PC-3 (cell line): ENCODE measurements at regions not wholly inside any gene's neighbourhood (a gene's known extent, or its start where the extent isn't known, plus 50 kb on each side); places are given as distances from the start of the nearest gene placed in this dataset.

Experiments
- ATAC-seq: fragments of 200-7000 bp; cut with Tn5 transposase; 2 replicates; pipeline ENCODE4 v1.9.1; 2020; ENCODE audit warnings: mild to moderate bottlenecking, moderate library complexity
- BruUV-seq: library from RNA; stranded (reverse); fragments of 400-500 nt; replicated peaks from 2 replicates; lab custom pipeline; 2021; lab: Mats Ljungman, UMichigan
- CTCF ChIA-PET: fragments of 300-600 bp; sonication (Branson Sonifier 250); formaldehyde crosslinking; loops from one replicate; lab custom pipeline; 2022; ENCODE audit warnings: antibody characterized with exemption; lab: Charles Lee
- POLR2A ChIA-PET: fragments of 300-600 bp; sonication (Branson Sonifier 250); formaldehyde crosslinking; loops from one replicate; lab custom pipeline; 2022; ENCODE audit warnings: antibody characterized with exemption; ENCODE audit not compliant: unreplicated experiment; lab: Charles Lee
- DNase-seq: peaks from one replicate; pipeline ENCODE4 v3.0.0-alpha.2; 2015
- H2AFZ ChIP-seq: fragments of 300-600 bp; sonication (generic); 2 replicates; pipeline ENCODE4 v1.6.0; 2016; ENCODE audit warnings: antibody characterized with exemption, low read length
- H3F3A ChIP-seq: fragments of 300-600 bp; sonication (generic); one replicate; pipeline ENCODE4 v1.6.0; 2017; ENCODE audit warnings: antibody characterized with exemption, low read length, control low read depth, mild to moderate bottlenecking; ENCODE audit not compliant: unreplicated experiment
- H3K27ac ChIP-seq: fragments of 300-600 bp; sonication (generic); 2 replicates; pipeline ENCODE4 v1.5.1; 2016; ENCODE audit warnings: mild to moderate bottlenecking, low read length
- H3K27me3 ChIP-seq: fragments of 300-600 bp; sonication (generic); 2 replicates; pipeline ENCODE4 v1.6.1; 2016; ENCODE audit warnings: low read length, mixed read lengths
- H3K36me3 ChIP-seq: fragments of 300-600 bp; sonication (generic); 2 replicates; pipeline ENCODE4 v1.6.1; 2016; ENCODE audit warnings: low read depth, mixed run types, low read length, mixed read lengths
- H3K4me1 ChIP-seq: fragments of 300-600 bp; sonication (generic); 2 replicates; pipeline ENCODE4 v1.5.1; 2016; ENCODE audit warnings: low read length; ENCODE audit not compliant: insufficient read depth
- H3K4me2 ChIP-seq: fragments of 300-600 bp; sonication (generic); 2 replicates; pipeline ENCODE4 v1.6.0; 2016; ENCODE audit warnings: low read length
- H3K4me3 ChIP-seq: fragments of 300-600 bp; sonication (generic); 2 replicates; pipeline ENCODE4 v1.5.1; 2016; ENCODE audit warnings: mild to moderate bottlenecking, low read length, mixed read lengths
- H3K79me2 ChIP-seq: fragments of 300-600 bp; sonication (generic); 2 replicates; pipeline ENCODE4 v1.6.1; 2017; ENCODE audit warnings: low read length, mixed read lengths
- H3K9ac ChIP-seq: fragments of 300-600 bp; sonication (generic); 2 replicates; pipeline ENCODE4 v1.6.0; 2016; ENCODE audit warnings: mild to moderate bottlenecking, low read length
- H3K9me2 ChIP-seq: fragments of 300-600 bp; sonication (generic); replicated peaks from 2 replicates; pipeline ENCODE4 v1.6.1; 2016; ENCODE audit warnings: mixed run types, low read length, mixed read lengths
- H3K9me3 ChIP-seq: fragments of 300-600 bp; sonication (generic); 2 replicates; pipeline ENCODE4 v1.6.1; 2016; ENCODE audit warnings: low read length, mixed read lengths
- H4K20me1 ChIP-seq: fragments of 300-600 bp; sonication (generic); 2 replicates; pipeline ENCODE4 v1.6.1; 2016; ENCODE audit warnings: low read length, mixed read lengths
- CTCF ChIP-seq: fragments of 300-600 bp; sonication (generic); conservative IDR thresholded peaks from 2 replicates; pipeline ENCODE4 v1.5.1; 2017; ENCODE audit warnings: antibody characterized with exemption, low read depth, mild to moderate bottlenecking, low read length
- EZH2 ChIP-seq: fragments of 300-600 bp; sonication (generic); IDR thresholded peaks from one replicate; pipeline ENCODE4 v1.6.1; 2017; ENCODE audit warnings: antibody characterized with exemption, mild to moderate bottlenecking, low read length; ENCODE audit not compliant: unreplicated experiment
- EZH2phosphoT487 ChIP-seq: fragments of 300-600 bp; sonication (generic); IDR thresholded peaks from 2 replicates; pipeline ENCODE4 v1.6.1; 2018; ENCODE audit warnings: mild to moderate bottlenecking, antibody characterized with exemption, low read length, borderline replicate concordance
- intact Hi-C: fragments of 100-400 bp; cut with micrococcal nuclease; formaldehyde crosslinking; loops from 2 replicates; pipeline ENCODE4 v1.9.0; 2023

DNA sequence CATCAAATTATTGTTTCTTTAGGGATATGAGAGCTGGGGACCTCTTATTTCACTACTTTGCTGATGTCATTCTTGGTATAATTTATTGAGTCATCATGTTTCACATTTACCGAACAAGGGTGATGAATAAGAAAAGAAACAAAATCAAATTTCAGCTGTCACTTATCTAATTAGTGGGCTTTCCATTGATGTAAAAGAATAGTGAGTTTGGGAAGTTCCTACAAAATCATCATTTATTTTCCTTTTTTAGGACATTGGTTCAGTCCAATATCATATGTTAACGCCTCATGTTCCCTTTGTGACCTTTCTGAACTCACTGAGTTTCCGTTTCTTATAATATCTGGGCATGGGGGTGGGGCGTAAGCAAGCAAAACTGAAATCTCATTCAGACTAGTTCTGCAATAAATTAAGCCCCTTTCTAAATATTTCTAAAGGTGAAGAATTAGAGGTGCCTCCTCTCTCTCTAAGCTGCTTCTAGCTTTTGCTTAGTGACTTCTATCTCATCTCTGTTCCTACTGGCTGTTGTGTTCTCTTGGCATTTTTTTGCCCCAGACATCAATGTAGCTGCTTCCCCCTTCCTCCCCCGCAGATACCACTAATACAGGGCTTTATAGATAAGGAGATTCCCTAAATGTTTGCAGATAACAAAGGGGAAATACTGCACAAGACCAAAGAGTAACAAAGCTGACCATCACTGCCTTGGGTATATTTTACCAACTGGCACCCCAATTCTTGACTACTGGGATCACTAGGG, 238.0 kb upstream of the CTNNB1 start:
- Histone ChIP-seq H3K4me3 (no peak overlapping the region), H3K79me2 (no peaks in the 10 kb centered on the region), H3K27me3 (no peaks in the 10 kb centered on the region), H3K9ac (no peak overlapping the region), H4K20me1 (no peaks in the 10 kb centered on the region), H2AFZ (no peak overlapping the region), H3F3A (no peaks in the 10 kb centered on the region), H3K36me3 (no peaks in the 10 kb centered on the region), H3K27ac (no peak overlapping the region), H3K4me1 (no peaks in the 10 kb centered on the region), H3K4me2 (no peak overlapping the region), H3K9me2 (no peaks in the 10 kb centered on the region), H3K9me3 (peaks cover 11% of the 10 kb centered on the region; the same call in 1 of the 2 replicates)
- ChIA-PET POLR2A (no interaction called here), CTCF (no interaction called here)
- no TSS peak for BruUV-seq
- intact Hi-C loops, result no loop called here
- ATAC-seq (no peak), DNase-seq (no peak)
- no peak for TF ChIP-seq CTCF
- TF ChIP-seq EZH2, result no peak
- TF ChIP-seq EZH2phosphoT487, result no peak

DNA sequence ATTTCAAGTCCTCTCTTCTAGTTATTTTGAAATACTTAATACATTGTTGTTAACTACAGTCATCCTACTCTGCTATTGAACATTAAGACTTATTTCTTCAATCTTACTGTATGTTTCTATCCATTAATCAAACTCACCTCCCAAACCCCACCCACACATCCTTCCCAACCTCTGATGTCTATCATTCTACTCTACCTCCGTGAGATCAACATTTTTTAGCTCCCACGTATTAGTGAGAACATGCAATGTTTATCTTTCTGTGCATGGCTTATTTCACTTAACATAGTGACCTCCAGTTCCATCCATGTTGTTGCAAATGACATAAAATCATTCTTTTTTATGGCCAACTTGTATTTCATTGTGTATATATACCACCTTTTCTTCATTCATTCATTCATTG, 236.6 kb upstream of the CTNNB1 start:
- POLR2A ChIA-PET, result no interaction called here
- Histone ChIP-seq H4K20me1 (no peaks in the 10 kb centered on the region), H2AFZ (no peak overlapping the region), H3K4me1 (no peaks in the 10 kb centered on the region), H3K9ac (no peak overlapping the region), H3K4me2 (no peak overlapping the region), H3K36me3 (no peaks in the 10 kb centered on the region), H3K9me2 (no peaks in the 10 kb centered on the region), H3K9me3 (peaks cover 11% of the 10 kb centered on the region; the same call in 1 of the 2 replicates), H3K27ac (no peak overlapping the region), H3K27me3 (no peaks in the 10 kb centered on the region), H3K4me3 (no peak overlapping the region), H3K79me2 (no peaks in the 10 kb centered on the region), H3F3A (no peaks in the 10 kb centered on the region)
- intact Hi-C loops, result no loop called here
- DNase-seq, result no peak
- no peak for TF ChIP-seq EZH2phosphoT487
- no peak for TF ChIP-seq EZH2
- TF ChIP-seq CTCF, result no peak
- ATAC-seq, result no peak
- CTCF ChIA-PET, result no interaction called here
- BruUV-seq, result no TSS peak

DNA sequence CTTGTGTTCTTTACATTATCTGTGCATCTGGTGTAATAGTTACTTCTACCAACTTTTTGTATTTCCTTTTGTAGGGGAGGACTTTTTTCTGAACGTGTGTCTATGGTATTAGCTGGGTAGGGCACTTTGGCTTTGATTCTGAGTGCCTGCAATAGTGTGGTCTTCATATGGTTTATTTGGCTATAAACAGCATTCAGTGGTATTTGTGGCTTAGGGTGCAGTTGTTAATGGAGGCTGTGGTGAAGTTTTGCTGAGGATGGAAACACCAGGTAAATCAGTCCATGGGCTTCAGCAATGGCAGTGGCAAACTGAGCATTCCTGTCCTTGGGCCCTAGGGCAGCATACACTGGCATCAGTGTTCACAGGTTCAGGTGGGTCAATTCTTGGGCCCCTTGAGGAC, 230.6 kb upstream of the CTNNB1 start:
- H3K4me3 ChIP-seq, result no peak overlapping the region
- ATAC-seq, result no peak
- H3K9me3 ChIP-seq, result no peaks in the 10 kb centered on the region
- intact Hi-C loops, result no loop called here
- H3K4me2 ChIP-seq, result no peak overlapping the region
- CTCF ChIA-PET, result no interaction called here
- no peaks in the 10 kb centered on the region for H3K27me3 ChIP-seq
- peaks cover 29% of the 10 kb centered on the region for H3K4me1 ChIP-seq
- DNase-seq, result no peak
- TF ChIP-seq EZH2phosphoT487, result no peak
- no peak for TF ChIP-seq EZH2
- TF ChIP-seq CTCF, result no peak
- H3K9ac ChIP-seq, result no peak overlapping the region
- H2AFZ ChIP-seq, result no peak overlapping the region
- POLR2A ChIA-PET, result no interaction called here
- H3F3A ChIP-seq, result no peaks in the 10 kb centered on the region
- no peaks in the 10 kb centered on the region for H3K79me2 ChIP-seq
- no peaks in the 10 kb centered on the region for H3K9me2 ChIP-seq
- no peaks in the 10 kb centered on the region for H4K20me1 ChIP-seq
- BruUV-seq, result no TSS peak
- H3K27ac ChIP-seq, result no peak overlapping the region
- H3K36me3 ChIP-seq, result no peaks in the 10 kb centered on the region
